ENCODE measurements at regions not wholly inside any gene's neighbourhood (a gene's known extent, or its start where the extent isn't known, plus 50 kb on each side); places are given as distances from the start of the nearest gene placed in this dataset.

- TF ChIP-seq PKNOX1 (IDR thresholded peaks at IDR 0.05) (no peak), SUZ12 (IDR thresholded peaks at IDR 0.05) (no peak), ARNT (IDR thresholded peaks at IDR 0.05) (no peak), FOXM1 (IDR thresholded peaks at IDR 0.05; ENCODE audit: borderline replicate concordance) (no peak), BHLHE40 (IDR thresholded peaks at IDR 0.05; ENCODE audit: borderline replicate concordance) (no peak), CTBP1 (IDR thresholded peaks at IDR 0.05; ENCODE audit: borderline replicate concordance) (no peak), SP1 (IDR thresholded peaks at IDR 0.05) (no peak), FOXK2 (IDR thresholded peaks at IDR 0.05) (no peak), NFRKB (IDR thresholded peaks at IDR 0.05) (no peak), LEF1 (IDR thresholded peaks at IDR 0.05; ENCODE audit: borderline replicate concordance) (no peak)
Measured at GRCh38 chr1:221118176-221118937, 239.1 kb downstream of the HLX start.

All from HEK293T (cell line).